GM21723 (cell line): ENCODE measurements at regions not wholly inside any gene's neighbourhood (a gene's known extent, or its start where the extent isn't known, plus 50 kb on each side); places are given as distances from the start of the nearest gene placed in this dataset.

Experiments used
- ATAC-seq: cut with Tn5 transposase; IDR thresholded peaks from one replicate; pipeline ENCODE4 v1.9.1; 2021; ENCODE audit warnings: mild to moderate bottlenecking, moderate library complexity; ENCODE audit not compliant: unreplicated experiment

GRCh38 chr4:95674521-95674981, 125.8 kb upstream of the UNC5C start:
- ATAC-seq = no peak

- ATAC-seq = no peak
Observed at GRCh38 chr4:95672811-95673210, 124.0 kb upstream of the UNC5C start.

GRCh38 chr4:95660719-95661118, 111.9 kb upstream of the UNC5C start:
- ATAC-seq = no peak

DNA sequence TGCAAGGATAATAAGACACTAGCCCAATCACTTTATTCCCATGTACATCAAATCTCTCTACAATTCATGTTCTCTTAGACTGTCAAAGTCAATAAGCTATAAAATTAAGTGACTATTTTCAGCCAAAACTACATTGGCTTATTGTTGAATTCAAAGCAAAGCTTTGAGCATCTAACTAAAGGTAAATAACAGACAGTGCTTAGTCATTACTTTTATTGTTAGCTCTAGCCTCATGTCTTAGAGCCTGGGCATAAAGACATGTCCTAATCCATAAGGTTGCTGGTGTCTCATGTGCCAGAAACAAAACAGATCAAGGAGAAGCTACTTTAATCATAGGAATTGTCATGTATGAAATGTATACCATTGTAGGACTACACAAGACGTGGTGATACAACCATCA, 103.1 kb upstream of the UNC5C start:
- no peak for ATAC-seq

DNA sequence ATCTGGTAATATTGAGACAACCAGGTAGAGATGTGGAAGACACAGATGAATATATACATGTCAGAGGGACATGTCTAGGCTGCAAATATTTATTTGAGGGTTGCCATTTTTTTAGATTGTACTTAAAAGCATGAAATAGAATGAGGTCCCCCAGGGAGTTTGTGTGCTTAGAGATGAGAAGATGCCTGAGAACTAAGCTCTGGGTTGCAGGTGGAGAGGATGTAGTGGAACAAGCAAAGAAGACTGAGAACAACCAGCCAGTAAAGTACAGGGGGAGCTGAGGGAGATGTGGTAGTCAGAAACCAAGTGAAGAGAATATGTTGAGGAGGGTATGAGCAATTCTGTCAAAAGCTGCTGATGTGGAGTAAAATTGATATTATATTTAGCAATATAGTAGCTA, 95.6 kb upstream of the UNC5C start:
- ATAC-seq = no peak

DNA sequence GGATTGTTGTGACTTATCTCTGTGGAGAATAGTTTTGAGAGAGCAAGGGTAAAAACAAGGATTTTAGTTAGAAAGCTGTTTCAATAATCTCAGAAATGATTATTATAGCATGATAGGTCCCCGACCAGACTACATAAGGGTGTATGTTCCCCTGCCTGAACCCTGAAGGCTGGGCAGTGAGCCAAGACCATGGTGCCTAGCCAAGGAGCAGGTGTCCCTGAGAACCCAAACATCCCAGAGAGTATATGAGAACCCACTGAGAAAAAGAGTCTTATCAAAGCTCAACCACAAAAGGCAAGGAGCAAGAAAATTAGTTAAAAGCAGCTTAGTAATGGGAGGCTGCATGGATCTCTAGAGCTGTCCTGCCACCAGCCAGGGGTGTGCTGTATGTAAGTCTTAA, 94.9 kb upstream of the UNC5C start:
- no peak for ATAC-seq

GRCh38 chr4:95641571-95641970, 92.8 kb upstream of the UNC5C start:
- no peak for ATAC-seq

DNA sequence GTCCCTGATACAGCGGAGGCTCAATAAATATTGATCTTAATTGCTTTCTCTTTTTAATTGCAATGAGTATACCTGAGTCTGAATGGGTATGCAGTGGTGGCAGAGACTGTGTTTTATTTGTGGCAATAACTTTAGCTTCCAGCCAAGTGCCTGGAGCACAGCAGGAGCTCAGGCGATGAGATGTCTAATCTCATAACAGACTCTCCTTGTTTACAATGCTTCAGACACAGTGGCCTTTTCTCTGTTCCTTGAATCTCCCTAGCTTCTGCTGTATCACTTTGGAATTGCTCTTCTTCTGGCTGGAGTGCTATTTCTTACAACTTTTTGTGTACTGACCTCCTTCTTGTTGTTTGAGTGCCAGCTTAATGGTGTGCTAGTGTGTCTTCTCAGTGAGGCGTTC, 91.5 kb upstream of the UNC5C start:
- no peak for ATAC-seq

- ATAC-seq = no peak
Observed at GRCh38 chr4:95638920-95639501, 90.2 kb upstream of the UNC5C start.

DNA sequence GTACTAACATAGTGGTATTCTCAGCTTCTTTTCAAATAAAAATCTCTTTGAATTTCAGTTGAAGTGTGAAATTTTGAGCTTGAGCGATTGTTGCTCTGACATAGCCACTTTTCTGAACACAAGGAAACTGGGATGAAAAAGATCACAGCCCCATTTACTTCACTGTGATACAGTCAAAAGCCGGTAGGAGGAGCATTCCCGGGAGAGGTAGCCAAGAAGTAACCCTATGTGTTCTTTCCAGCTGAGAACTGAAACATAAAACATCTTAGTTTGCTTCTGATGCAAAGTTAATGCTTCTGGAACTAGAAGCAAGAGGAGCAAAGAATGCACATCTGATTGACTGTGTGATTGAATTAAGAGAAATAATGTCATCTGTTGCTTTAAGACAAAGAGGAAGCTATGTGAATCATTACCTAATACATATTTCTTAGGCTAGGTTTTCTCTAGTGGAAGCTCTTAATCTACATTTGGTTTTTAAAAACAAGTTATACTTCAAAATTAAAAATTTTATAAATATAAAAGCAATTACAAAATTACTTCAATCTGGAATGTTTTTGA, 88.3 kb upstream of the UNC5C start:
- no peak for ATAC-seq

GRCh38 chr4:95636061-95636460, 87.3 kb upstream of the UNC5C start:
- no peak for ATAC-seq

- ATAC-seq = no peak
Observed at GRCh38 chr4:95627709-95628108, 78.9 kb upstream of the UNC5C start.

DNA sequence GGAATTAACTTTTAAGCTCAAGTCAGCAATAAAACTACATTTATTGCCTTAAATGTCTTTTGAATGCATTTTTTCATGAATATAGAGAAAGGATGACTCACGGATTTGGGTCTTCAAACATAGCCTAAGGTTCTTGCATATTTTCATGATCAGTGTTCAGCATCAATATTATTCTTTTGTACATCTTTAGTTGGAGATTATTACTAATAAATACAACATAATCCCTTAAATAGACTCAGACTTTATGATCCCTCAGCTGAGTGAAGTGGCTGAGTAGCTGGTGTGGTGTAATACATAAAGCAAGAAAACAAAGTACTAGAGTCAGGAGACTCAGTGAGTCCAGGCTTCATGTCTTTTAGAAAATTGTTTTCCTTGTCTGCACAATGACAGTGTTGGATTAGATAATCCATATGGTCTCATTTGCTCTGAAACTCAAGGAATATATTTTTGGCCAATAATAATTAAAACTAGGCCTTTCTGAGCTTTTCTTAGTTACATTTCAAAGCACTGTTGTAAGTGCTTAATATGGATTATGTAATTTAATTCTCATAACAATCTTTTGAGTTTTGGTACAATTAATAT, 78.3 kb upstream of the UNC5C start:
- ATAC-seq = no peak

DNA sequence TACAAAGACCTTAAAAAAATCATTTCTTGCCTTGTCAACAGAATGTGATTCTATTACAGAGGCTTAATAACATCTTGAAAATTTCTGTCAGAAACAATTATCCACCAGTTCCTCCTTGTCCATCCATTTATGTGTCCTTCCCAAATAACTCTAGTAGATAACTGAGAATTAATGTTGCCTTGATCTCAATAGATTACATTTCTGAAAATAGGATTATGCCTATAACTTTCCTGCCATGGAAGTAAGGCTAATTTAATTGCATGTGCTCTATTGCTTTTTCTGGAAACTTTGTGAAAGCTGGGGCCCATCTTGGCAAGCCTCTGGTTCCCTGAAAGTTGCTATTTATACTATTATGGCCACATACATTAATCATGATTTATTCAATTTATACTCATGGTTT, 76.2 kb upstream of the UNC5C start:
- ATAC-seq = no peak

DNA sequence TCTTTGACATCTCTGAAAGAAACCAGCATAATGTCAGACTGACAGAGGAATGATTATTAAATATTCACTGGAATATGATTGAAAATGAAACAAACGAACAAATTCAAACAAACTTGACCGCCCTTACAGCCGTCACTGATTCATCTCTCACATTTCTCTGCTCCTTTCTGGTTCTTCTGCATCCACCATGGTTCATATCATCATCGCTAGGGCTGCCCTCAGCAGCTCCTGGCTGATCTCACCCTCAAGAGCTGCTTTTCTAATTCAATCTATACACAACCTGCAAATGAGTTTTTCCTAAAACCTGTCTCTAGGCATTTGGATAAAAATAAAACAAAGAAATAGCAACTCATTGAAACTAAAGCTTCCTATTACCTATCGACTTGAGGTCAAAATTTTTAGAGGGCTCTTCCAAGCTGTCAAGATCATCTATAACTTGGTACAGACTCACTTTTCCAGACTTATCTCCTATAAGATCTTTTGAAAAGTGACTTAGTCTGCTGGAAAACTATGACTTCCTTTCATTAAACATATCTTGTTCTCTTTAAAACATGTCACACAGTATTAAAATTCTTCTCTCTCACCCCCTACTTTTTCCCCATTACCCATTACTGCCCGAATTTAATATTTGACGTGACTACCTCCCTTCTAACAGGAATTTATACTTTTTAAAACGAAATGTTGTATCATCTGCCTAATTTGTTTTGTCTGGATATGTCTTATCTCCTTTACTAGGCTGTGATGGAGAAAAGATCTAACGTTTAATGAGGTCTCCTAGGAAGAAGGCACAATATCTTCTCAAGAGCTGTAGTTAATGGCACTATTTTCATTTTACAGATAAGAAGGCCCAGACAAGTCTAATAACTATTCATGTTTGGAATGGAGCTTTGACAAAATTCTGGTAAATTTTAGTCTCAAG, 71.0 kb upstream of the UNC5C start:
- ATAC-seq = no peak

- ATAC-seq = no peak
Observed at GRCh38 chr4:95614684-95615205, 66.0 kb upstream of the UNC5C start.

GRCh38 chr4:95610061-95610569, 61.3 kb upstream of the UNC5C start:
- ATAC-seq = no peak

- ATAC-seq = no peak
Observed at GRCh38 chr4:95606739-95607138, 58.0 kb upstream of the UNC5C start.

DNA sequence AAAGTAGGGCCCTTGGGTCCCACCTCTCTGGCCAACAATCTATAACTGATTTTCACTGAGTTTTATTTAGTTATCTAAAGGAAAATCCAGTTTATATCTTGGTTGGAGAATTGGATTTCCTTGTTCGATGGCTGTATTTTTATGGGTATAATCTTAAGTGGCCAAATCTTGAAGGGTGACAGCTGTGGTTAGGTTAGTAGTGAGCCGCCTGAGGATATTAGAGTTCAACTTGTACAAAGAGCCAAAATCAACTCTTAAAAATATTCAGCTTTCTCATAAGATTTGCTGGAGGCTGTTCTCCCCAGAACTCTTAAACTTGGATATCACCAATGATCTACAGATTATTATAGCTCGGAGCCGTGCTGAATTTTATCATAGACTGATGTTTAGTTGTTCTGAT, 54.6 kb upstream of the UNC5C start:
- no peak for ATAC-seq

DNA sequence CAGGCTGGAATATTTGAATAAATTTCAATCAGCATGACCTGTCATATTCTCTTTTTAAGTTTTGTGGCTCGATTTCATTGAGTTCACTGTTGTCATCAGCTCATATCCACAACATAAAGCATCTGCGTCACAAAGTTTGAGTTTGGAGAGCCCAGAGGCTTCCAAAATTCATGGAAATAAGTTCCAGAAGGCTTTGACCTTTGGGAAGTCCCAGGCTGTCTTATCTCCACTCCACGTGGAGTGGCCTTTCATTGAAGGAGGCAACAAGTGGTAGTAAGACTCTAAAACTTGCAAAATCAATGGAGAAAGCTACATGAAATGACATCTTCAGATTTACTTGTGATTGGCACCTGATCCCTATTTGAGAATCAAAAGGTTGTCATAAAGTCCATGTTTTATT, 54.1 kb upstream of the UNC5C start:
- ATAC-seq = no peak

- no peak for ATAC-seq
Observed at GRCh38 chr4:95601356-95601755, 52.6 kb upstream of the UNC5C start.
